ENCODE measurements at regions not wholly inside any gene's neighbourhood (a gene's known extent, or its start where the extent isn't known, plus 50 kb on each side); places are given as distances from the start of the nearest gene placed in this dataset.

GRCh38 chr2:18701546-18701945 is 112.2 kb upstream of the NT5C1B start:
- no peak for DNase-seq

- no peak for DNase-seq
Observed at GRCh38 chr2:18690342-18690741, 101.0 kb upstream of the NT5C1B start.

- DNase-seq, result no peak
Observed at GRCh38 chr2:18684206-18685038, 95.1 kb upstream of the NT5C1B start.

- DNase-seq, result no peak
Observed at GRCh38 chr2:18682681-18683080, 93.3 kb upstream of the NT5C1B start.

GRCh38 chr2:18677280-18677679 is 87.9 kb upstream of the NT5C1B start:
- no peak for DNase-seq

- DNase-seq, result no peak
Observed at GRCh38 chr2:18674309-18674708, 84.9 kb upstream of the NT5C1B start.

GRCh38 chr2:18671363-18671762 is 82.0 kb upstream of the NT5C1B start:
- DNase-seq, result no peak

GRCh38 chr2:18668221-18668620 is 78.9 kb upstream of the NT5C1B start:
- no peak for DNase-seq

- no peak for DNase-seq
Observed at GRCh38 chr2:18664421-18664820, 75.1 kb upstream of the NT5C1B start.

GRCh38 chr2:18663861-18664260 is 74.5 kb upstream of the NT5C1B start:
- DNase-seq, result no peak

GRCh38 chr2:18662689-18663088 is 73.3 kb upstream of the NT5C1B start:
- no peak for DNase-seq

- no peak for DNase-seq
Observed at GRCh38 chr2:18659915-18660314, 70.5 kb upstream of the NT5C1B start.

GRCh38 chr2:18656048-18656447 is 66.7 kb upstream of the NT5C1B start:
- no peak for DNase-seq

GRCh38 chr2:18651842-18652774 is 62.7 kb upstream of the NT5C1B start:
- no peak for DNase-seq

- DNase-seq, result no peak
Observed at GRCh38 chr2:18650221-18650620, 60.9 kb upstream of the NT5C1B start.

- no peak for DNase-seq
Observed at GRCh38 chr2:18649502-18650135, 60.2 kb upstream of the NT5C1B start.

- no peak for DNase-seq
Observed at GRCh38 chr2:18648161-18648560, 58.8 kb upstream of the NT5C1B start.

GRCh38 chr2:18647731-18648130 is 58.4 kb upstream of the NT5C1B start:
- no peak for DNase-seq

- DNase-seq, result no peak
Observed at GRCh38 chr2:18645315-18645714, 55.9 kb upstream of the NT5C1B start.

- DNase-seq, result no peak
Observed at GRCh38 chr2:18644115-18644462, 54.7 kb upstream of the NT5C1B start.

- no peak for DNase-seq
Observed at GRCh38 chr2:18643326-18644114, 54.2 kb upstream of the NT5C1B start.

- no peak for DNase-seq
Observed at GRCh38 chr2:18641823-18642222, 52.5 kb upstream of the NT5C1B start.
